Activated CD8-positive, alpha-beta memory T cell treated with anti-CD3 and anti-CD28 coated beads for 36 hours (primary cell): ENCODE measurements at regions not wholly inside any gene's neighbourhood (a gene's known extent, or its start where the extent isn't known, plus 50 kb on each side); places are given as distances from the start of the nearest gene placed in this dataset.
"Not testable (repeated sequence)": the region's sequence is repeated elsewhere in the genome, so short reads cannot be mapped to it uniquely, and the experiment has no call there.

ENCODE experiments used
- CTCF ChIA-PET: fragments of 350-600 bp; sonication (Branson Sonifier 250); formaldehyde crosslinking; loops from one replicate; lab custom pipeline; 2021; ENCODE audit warnings: antibody characterized with exemption; lab: Charles Lee
- POLR2A ChIA-PET: fragments of 350-600 bp; sonication (Branson Sonifier 250); formaldehyde crosslinking; loops from one replicate; lab custom pipeline; 2021; ENCODE audit warnings: antibody characterized with exemption; lab: Charles Lee

- ChIA-PET POLR2A (no interaction called here), CTCF (no interaction called here)
These were observed 177.3 kb downstream of the BANP start for GRCh38 chr16:88128556-88128955.

GRCh38 chr16:88129133-88129532, 177.9 kb downstream of the BANP start:
- POLR2A ChIA-PET, CTCF ChIA-PET: not testable (repeated sequence)

- POLR2A ChIA-PET: no interaction called here
- CTCF ChIA-PET: no interaction called here
These were observed 178.8 kb downstream of the BANP start for GRCh38 chr16:88130016-88130415.

- CTCF ChIA-PET: no interaction called here
- POLR2A ChIA-PET: no interaction called here
These were observed 179.4 kb downstream of the BANP start for GRCh38 chr16:88130681-88131080.

- POLR2A ChIA-PET: no interaction called here
These were observed 180.0 kb downstream of the BANP start for GRCh38 chr16:88131256-88131655.

GRCh38 chr16:88131966-88132365, 180.7 kb downstream of the BANP start:
- ChIA-PET CTCF (no interaction called here), POLR2A (no interaction called here)

More at GRCh38 chr16:88131256-88131655, 180.0 kb downstream of the BANP start:
- CTCF ChIA-PET: no interaction called here

- ChIA-PET CTCF (no interaction called here), POLR2A (no interaction called here)
These were observed 181.7 kb downstream of the BANP start for GRCh38 chr16:88132836-88133506.

- POLR2A ChIA-PET: no interaction called here
- CTCF ChIA-PET: no interaction called here
These were observed 182.2 kb downstream of the BANP start for GRCh38 chr16:88133507-88133843.

- POLR2A ChIA-PET, CTCF ChIA-PET: not testable (repeated sequence)
These were observed 183.1 kb downstream of the BANP start for GRCh38 chr16:88134172-88134898.

- CTCF ChIA-PET, POLR2A ChIA-PET: not testable (repeated sequence)
These were observed 183.9 kb downstream of the BANP start for GRCh38 chr16:88134899-88135682.

- CTCF ChIA-PET, POLR2A ChIA-PET: not testable (repeated sequence)
These were observed 185.0 kb downstream of the BANP start for GRCh38 chr16:88136211-88136713.

- CTCF ChIA-PET, POLR2A ChIA-PET: not testable (repeated sequence)
These were observed 185.7 kb downstream of the BANP start for GRCh38 chr16:88136939-88137338.

- POLR2A ChIA-PET, CTCF ChIA-PET: not testable (repeated sequence)
These were observed 187.9 kb downstream of the BANP start for GRCh38 chr16:88139141-88139540.

GRCh38 chr16:88140195-88140594, 189.0 kb downstream of the BANP start:
- POLR2A ChIA-PET, CTCF ChIA-PET: not testable (repeated sequence)

GRCh38 chr16:88141580-88141979, 190.3 kb downstream of the BANP start:
- POLR2A ChIA-PET: no interaction called here

GRCh38 chr16:88142056-88142935, 191.1 kb downstream of the BANP start:
- POLR2A ChIA-PET, CTCF ChIA-PET: not testable (repeated sequence)

More at GRCh38 chr16:88141580-88141979, 190.3 kb downstream of the BANP start:
- CTCF ChIA-PET: no interaction called here

GRCh38 chr16:88143122-88144027, 192.1 kb downstream of the BANP start:
- CTCF ChIA-PET, POLR2A ChIA-PET: not testable (repeated sequence)

- POLR2A ChIA-PET: no interaction called here
These were observed 192.8 kb downstream of the BANP start for GRCh38 chr16:88144028-88144511.

More at GRCh38 chr16:88144028-88144511, 192.8 kb downstream of the BANP start:
- CTCF ChIA-PET: no interaction called here
